ENCODE measurements at regions not wholly inside any gene's neighbourhood (a gene's known extent, or its start where the extent isn't known, plus 50 kb on each side); places are given as distances from the start of the nearest gene placed in this dataset.

DNA sequence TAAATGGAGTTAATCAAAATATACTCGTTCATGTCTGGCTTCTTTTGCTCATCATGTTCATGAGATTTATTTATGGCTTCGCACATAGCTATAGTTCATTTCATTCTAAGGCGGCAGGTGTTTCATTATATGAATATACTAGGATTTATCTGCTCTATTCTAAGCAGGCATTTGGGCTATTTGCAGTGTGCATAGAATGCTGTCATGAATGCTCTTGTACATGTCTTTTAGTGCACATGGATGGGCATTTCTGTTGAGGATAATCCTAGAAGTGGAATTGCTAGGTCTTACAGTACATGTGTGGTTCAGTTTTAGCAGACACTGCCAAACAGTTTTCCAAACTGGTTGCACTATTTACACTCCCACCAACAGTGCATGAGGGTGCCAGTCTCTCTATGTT, 285.3 kb upstream of the ADRA1B start:
- Histone ChIP-seq H3K9ac (replicated peaks; ENCODE audit: extremely low read depth, insufficient read depth, low read length) (no peak overlapping the region), H3K4me3 (replicated peaks in 1 of 3; ENCODE audit: insufficient read depth in 1 of 3, low read depth in 1 of 3, low read length in 3 of 3) (no peak overlapping the region), H3K27ac (ENCODE audit: insufficient read depth, low read depth, low read length) (no peak overlapping the region), H3K79me2 (ENCODE audit: control insufficient read depth, insufficient read depth, low read length) (no peaks in the 10 kb centered on the region), H3K4me1 (ENCODE audit: control insufficient read depth, extremely low read depth, insufficient read depth, low read length) (no peaks in the 10 kb centered on the region), H3K27me3 (ENCODE audit: control insufficient read depth in 2 of 2, insufficient read depth in 2 of 2, low read length in 2 of 2) (no peaks in the 10 kb centered on the region), H3K4me2 (ENCODE audit: insufficient read depth, low read length) (no peak overlapping the region), H3K36me3 (ENCODE audit: control insufficient read depth in 2 of 2, extremely low read depth in 1 of 2, insufficient read depth in 2 of 2, low read length in 2 of 2) (no peaks in the 10 kb centered on the region), H2AFZ (ENCODE audit: low read depth, low read length) (no peak overlapping the region), H3K9me1 (replicated peaks; ENCODE audit: control insufficient read depth, extremely low read depth, insufficient read depth, low read length) (no peaks in the 10 kb centered on the region), H4K20me1 (replicated peaks; ENCODE audit: control insufficient read depth, extremely low read depth, insufficient read depth, low read length) (no peaks in the 10 kb centered on the region), H3K9me3 (replicated peaks; ENCODE audit: control insufficient read depth, insufficient read depth, low read length) (no peaks in the 10 kb centered on the region)
- no peak for DNase-seq (ENCODE audit: low read depth, low spot score)
- TF ChIP-seq POLR2A (IDR thresholded peaks at IDR 0.05; ENCODE audit: low read depth, low read length) (no peak), POLR2AphosphoS5 (IDR thresholded peaks at IDR 0.05; ENCODE audit: insufficient read depth, low read depth, low read length) (no peak)
- TF ChIP-seq, protein P1, sequence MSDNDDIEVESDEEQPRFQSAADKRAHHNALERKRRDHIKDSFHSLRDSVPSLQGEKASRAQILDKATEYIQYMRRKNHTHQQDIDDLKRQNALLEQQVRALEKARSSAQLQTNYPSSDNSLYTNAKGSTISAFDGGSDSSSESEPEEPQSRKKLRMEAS (IDR thresholded peaks at IDR 0.05; ENCODE audit: insufficient read depth, insufficient read length): no peak
- POLR2A ChIA-PET: no interaction called here
- no peak for FAIRE-seq
- no TSS peak for BruUV-seq (replicated peaks)
- dilution Hi-C loops (cut with MboI; ENCODE audit: extremely low pct_ligation_motif_present, low sequenced_read_pairs): no loop called here
- CTCF ChIA-PET: no interaction called here
- intact Hi-C loops (cut with micrococcal nuclease): no loop called here

DNA sequence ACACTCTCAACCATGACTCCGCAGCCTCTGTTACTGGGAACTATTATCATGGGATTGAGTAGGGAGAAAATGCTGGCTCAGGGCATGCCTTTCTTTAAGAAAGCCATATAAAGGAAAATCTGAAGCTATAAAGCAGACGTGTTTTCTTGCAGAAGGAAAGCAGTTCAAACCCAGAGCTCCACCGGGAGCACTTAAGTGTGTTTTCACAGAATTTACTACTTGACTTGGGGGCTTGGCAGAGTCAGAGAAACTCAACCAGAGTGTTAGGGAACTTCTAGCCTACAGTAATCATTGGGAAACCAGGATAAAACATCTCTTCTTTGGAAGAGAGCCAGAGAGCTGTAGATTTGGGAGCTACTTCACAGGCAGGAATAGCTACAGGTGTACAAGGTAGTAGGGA, 283.4 kb upstream of the ADRA1B start:
- H3K9me1 ChIP-seq (replicated peaks; ENCODE audit: control insufficient read depth, extremely low read depth, insufficient read depth, low read length): no peaks in the 10 kb centered on the region
- H3K27ac ChIP-seq (ENCODE audit: insufficient read depth, low read depth, low read length): no peak overlapping the region
- dilution Hi-C loops (cut with MboI; ENCODE audit: extremely low pct_ligation_motif_present, low sequenced_read_pairs) (no loop called here), intact Hi-C loops (cut with micrococcal nuclease) (no loop called here)
- no peak overlapping the region for H2AFZ ChIP-seq (ENCODE audit: low read depth, low read length)
- BruUV-seq (replicated peaks): no TSS peak
- H3K9ac ChIP-seq (replicated peaks; ENCODE audit: extremely low read depth, insufficient read depth, low read length): no peak overlapping the region
- H3K36me3 ChIP-seq (ENCODE audit: control insufficient read depth in 2 of 2, extremely low read depth in 1 of 2, insufficient read depth in 2 of 2, low read length in 2 of 2): no peaks in the 10 kb centered on the region
- H3K9me3 ChIP-seq (replicated peaks; ENCODE audit: control insufficient read depth, insufficient read depth, low read length): no peaks in the 10 kb centered on the region
- H3K4me1 ChIP-seq (ENCODE audit: control insufficient read depth, extremely low read depth, insufficient read depth, low read length): no peaks in the 10 kb centered on the region
- H3K4me2 ChIP-seq (ENCODE audit: insufficient read depth, low read length): no peak overlapping the region
- H4K20me1 ChIP-seq (replicated peaks; ENCODE audit: control insufficient read depth, extremely low read depth, insufficient read depth, low read length): no peaks in the 10 kb centered on the region
- FAIRE-seq (no peak), DNase-seq (ENCODE audit: low read depth, low spot score) (no peak)
- H3K79me2 ChIP-seq (ENCODE audit: control insufficient read depth, insufficient read depth, low read length): no peaks in the 10 kb centered on the region
- CTCF ChIA-PET: no interaction called here
- TF ChIP-seq, protein P1 (IDR thresholded peaks at IDR 0.05; ENCODE audit: insufficient read depth, insufficient read length): no peak
- TF ChIP-seq, protein P2, sequence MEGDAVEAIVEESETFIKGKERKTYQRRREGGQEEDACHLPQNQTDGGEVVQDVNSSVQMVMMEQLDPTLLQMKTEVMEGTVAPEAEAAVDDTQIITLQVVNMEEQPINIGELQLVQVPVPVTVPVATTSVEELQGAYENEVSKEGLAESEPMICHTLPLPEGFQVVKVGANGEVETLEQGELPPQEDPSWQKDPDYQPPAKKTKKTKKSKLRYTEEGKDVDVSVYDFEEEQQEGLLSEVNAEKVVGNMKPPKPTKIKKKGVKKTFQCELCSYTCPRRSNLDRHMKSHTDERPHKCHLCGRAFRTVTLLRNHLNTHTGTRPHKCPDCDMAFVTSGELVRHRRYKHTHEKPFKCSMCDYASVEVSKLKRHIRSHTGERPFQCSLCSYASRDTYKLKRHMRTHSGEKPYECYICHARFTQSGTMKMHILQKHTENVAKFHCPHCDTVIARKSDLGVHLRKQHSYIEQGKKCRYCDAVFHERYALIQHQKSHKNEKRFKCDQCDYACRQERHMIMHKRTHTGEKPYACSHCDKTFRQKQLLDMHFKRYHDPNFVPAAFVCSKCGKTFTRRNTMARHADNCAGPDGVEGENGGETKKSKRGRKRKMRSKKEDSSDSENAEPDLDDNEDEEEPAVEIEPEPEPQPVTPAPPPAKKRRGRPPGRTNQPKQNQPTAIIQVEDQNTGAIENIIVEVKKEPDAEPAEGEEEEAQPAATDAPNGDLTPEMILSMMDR (IDR thresholded peaks at IDR 0.05; ENCODE audit: extremely low read depth in 1 of 2, insufficient read depth in 1 of 2, low read depth in 1 of 2, low read length in 2 of 2): no peak
- TF ChIP-seq POLR2A (IDR thresholded peaks at IDR 0.05; ENCODE audit: low read depth, low read length) (no peak), EZH2 (IDR thresholded peaks at IDR 0.05; ENCODE audit: borderline replicate concordance, low read depth, low read length, severe bottlenecking) (no peak), GATA2 (IDR thresholded peaks at IDR 0.05; ENCODE audit: insufficient read depth, insufficient read length, low read depth, low read length) (no peak), JUN (IDR thresholded peaks at IDR 0.05; ENCODE audit: borderline replicate concordance, insufficient read depth, insufficient read length, low read depth) (no peak), POLR2AphosphoS5 (IDR thresholded peaks at IDR 0.05; ENCODE audit: insufficient read depth, low read depth, low read length) (no peak), FOS (IDR thresholded peaks at IDR 0.05; ENCODE audit: borderline replicate concordance, insufficient read depth, low read length) (no peak), MYC (IDR thresholded peaks at IDR 0.05; ENCODE audit: low read depth, low read length) (no peak)
- H3K27me3 ChIP-seq (ENCODE audit: control insufficient read depth in 2 of 2, insufficient read depth in 2 of 2, low read length in 2 of 2): no peaks in the 10 kb centered on the region
- POLR2A ChIA-PET: no interaction called here
- no peak overlapping the region for H3K4me3 ChIP-seq (replicated peaks in 1 of 3; ENCODE audit: insufficient read depth in 1 of 3, low read depth in 1 of 3, low read length in 3 of 3)
